Natural killer cell (primary cell): ENCODE measurements at regions not wholly inside any gene's neighbourhood (a gene's known extent, or its start where the extent isn't known, plus 50 kb on each side); places are given as distances from the start of the nearest gene placed in this dataset.
"Not testable (repeated sequence)": the region's sequence is repeated elsewhere in the genome, so short reads cannot be mapped to it uniquely, and the experiment has no call there.

Experiments used
- ATAC-seq, 3 donors: fragments of 150-1000 bp in 2 of 3; fragments of 200-7000 bp in 1 of 3; cut with Tn5 transposase; 1 replicate in 1 of 3; 2 replicates in 2 of 3; pipeline ENCODE4 v1.10.0; 2021; ENCODE audit warnings: mild to moderate bottlenecking in 2 of 3, moderate library complexity in 2 of 3
- DNase-seq, 2 donors: peaks; one replicate each; pipeline versions ENCODE4 v3.0.0 to v3.0.0-alpha.2; 2013 to 2021; ENCODE audit warnings: mixed read lengths in 1 of 2
- H3K27ac ChIP-seq: one replicate; pipeline ENCODE4 v1.5.1; 2013; ENCODE audit warnings: mild to moderate bottlenecking, low read length
- H3K27me3 ChIP-seq: one replicate; pipeline ENCODE4 v1.6.1; 2013; ENCODE audit warnings: low read length; ENCODE audit not compliant: control insufficient read depth, insufficient read depth
- H3K36me3 ChIP-seq: one replicate; pipeline ENCODE4 v1.6.1; 2013; ENCODE audit warnings: low read length; ENCODE audit not compliant: control insufficient read depth, insufficient read depth
- H3K4me1 ChIP-seq: one replicate; pipeline ENCODE4 v1.6.1; 2013; ENCODE audit warnings: low read length; ENCODE audit not compliant: control insufficient read depth, insufficient read depth
- H3K4me3 ChIP-seq: one replicate; pipeline ENCODE4 v1.5.1; 2013; ENCODE audit warnings: low read length
- H3K9me3 ChIP-seq: one replicate; pipeline ENCODE4 v1.6.1; 2013; ENCODE audit warnings: low read length; ENCODE audit not compliant: control insufficient read depth, insufficient read depth
- H3K27ac Mint-ChIP-seq, 2 donors: one replicate each; pipeline ENCODE4 v1.8.0; 2022; ENCODE audit warnings: mild to moderate bottlenecking in 2 of 2, mixed read lengths in 2 of 2, moderate library complexity in 1 of 2
- H3K27me3 Mint-ChIP-seq, 2 donors: one replicate each; pipeline ENCODE4 v1.8.0; 2022; ENCODE audit warnings: low read depth in 2 of 2, mixed read lengths in 2 of 2
- H3K36me3 Mint-ChIP-seq: one replicate; pipeline ENCODE4 v1.8.0; 2022; ENCODE audit warnings: mixed read lengths
- H3K4me1 Mint-ChIP-seq, 2 donors: one replicate each; pipeline ENCODE4 v1.8.0; 2022; ENCODE audit warnings: mixed read lengths in 2 of 2
- H3K4me3 Mint-ChIP-seq: one replicate; pipeline ENCODE4 v1.8.0; 2022; ENCODE audit warnings: mild to moderate bottlenecking, moderate library complexity, mixed read lengths
- H3K9me3 Mint-ChIP-seq, 2 donors: one replicate each; pipeline ENCODE4 v1.8.0; 2022; ENCODE audit warnings: mixed read lengths in 2 of 2
- CTCF ChIP-seq: fragments of 200-600 bp; IDR thresholded peaks from one replicate; pipeline ENCODE4 v1.8.0; 2022; ENCODE audit warnings: antibody characterized with exemption
- WGBS: methylation state at CpG from one replicate; pipeline ENCODE4 v1.1.7; 2013; ENCODE audit warnings: missing lambda C conversion rate; ENCODE audit not compliant: insufficient coverage; 5-methylcytosine and 5-hydroxymethylcytosine counted together
- intact Hi-C: fragments of 100-400 bp; cut with micrococcal nuclease; formaldehyde crosslinking; loops from one replicate; pipeline ENCODE4 v1.14.2; 2022

DNA sequence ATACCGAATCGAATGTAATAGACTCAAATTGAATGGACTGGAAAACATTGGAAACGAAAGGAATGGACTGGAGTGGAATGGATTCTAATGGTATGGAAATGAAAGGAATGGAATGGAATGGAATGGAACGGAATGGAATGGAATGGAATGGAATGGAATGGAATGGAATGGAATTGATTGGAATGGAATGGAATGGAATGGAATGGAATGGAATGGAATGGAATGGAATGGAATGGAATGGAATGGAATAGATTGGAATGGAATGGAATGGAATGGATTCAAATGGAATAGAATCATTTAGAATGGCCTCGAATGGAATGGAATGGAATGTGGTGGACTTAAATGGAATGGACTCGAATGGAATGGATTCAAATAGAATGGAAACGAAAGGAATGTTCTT lies 1057.5 kb upstream of the USP9Y start:
- H3K36me3 Mint-ChIP-seq, H3K4me3 Mint-ChIP-seq, H3K27ac Mint-ChIP-seq, H3K27ac ChIP-seq, H3K27me3 ChIP-seq, H3K4me3 ChIP-seq, H3K4me1 ChIP-seq, DNase-seq, H3K4me1 Mint-ChIP-seq, intact Hi-C loops, H3K27me3 Mint-ChIP-seq, H3K36me3 ChIP-seq, H3K9me3 ChIP-seq, ATAC-seq: not testable (repeated sequence)
- WGBS = 71% methylated on average over 7 of the region's 7 CpGs
- peaks cover 15 to 49% of the 10 kb centered on the region in 2 donors for H3K9me3 Mint-ChIP-seq

DNA sequence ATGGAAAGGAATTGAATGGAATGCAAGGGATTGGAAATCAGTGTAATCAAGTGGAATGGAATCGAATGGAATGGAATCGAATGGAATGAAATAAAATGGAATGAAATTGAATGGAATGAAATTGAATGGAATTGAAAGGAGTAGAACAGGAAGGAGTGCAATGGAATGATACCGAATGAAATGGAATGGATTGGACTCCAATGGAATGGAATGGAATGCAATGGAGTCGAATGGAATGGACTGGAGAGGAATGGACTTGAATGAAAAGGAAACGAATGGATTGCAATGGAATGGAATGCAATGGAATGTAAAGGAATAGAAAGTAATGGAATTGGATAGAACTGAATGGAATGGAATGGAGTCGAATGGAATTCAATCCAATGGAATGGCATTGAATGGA lies 1032.8 kb upstream of the USP9Y start:
- TF ChIP-seq CTCF = no peak
- WGBS = 68% methylated on average over 6 of the region's 6 CpGs

More for the DNA sequence above, 1032.8 kb upstream of the USP9Y start:
- ATAC-seq (no peak), DNase-seq (no peak)
- H3K36me3 Mint-ChIP-seq = no peaks in the 10 kb centered on the region
- Histone ChIP-seq H3K4me1 (no peaks in the 10 kb centered on the region), H3K36me3 (no peaks in the 10 kb centered on the region), H3K27me3 (no peaks in the 10 kb centered on the region), H3K4me3 (no peak overlapping the region), H3K27ac (no peak overlapping the region), H3K9me3 (peaks cover 3% of the 10 kb centered on the region)
- H3K27me3 Mint-ChIP-seq = no peaks in the 10 kb centered on the region
- peaks cover 21 to 66% of the 10 kb centered on the region in 2 donors for H3K9me3 Mint-ChIP-seq
- no peak overlapping the region for H3K27ac Mint-ChIP-seq
- H3K4me1 Mint-ChIP-seq = no peaks in the 10 kb centered on the region
- no peak overlapping the region for H3K4me3 Mint-ChIP-seq
- intact Hi-C loops = no loop called here
